Hematopoietic multipotent progenitor cell treated with erythropoietin and hydrocortisone succinate and interleukin-3 and kit ligand, for 6 days (in vitro differentiated cells): ENCODE measurements at regions not wholly inside any gene's neighbourhood (a gene's known extent, or its start where the extent isn't known, plus 50 kb on each side); places are given as distances from the start of the nearest gene placed in this dataset.
A peak's percentile ranks its signal among the peaks of the same experiment; 100 is the strongest.

Experiments used
- DNase-seq: peaks from one replicate; pipeline ENCODE4 v3.0.0-alpha.2; 2015

GRCh38 chr2:41828052-41828643 lies 219.7 kb upstream of the PKDCC start:
- DNase-seq: no peak

GRCh38 chr2:41829052-41829451 lies 218.8 kb upstream of the PKDCC start:
- no peak for DNase-seq

- peak; percentile 9 for DNase-seq
Measured at GRCh38 chr2:41830600-41830999, 217.2 kb upstream of the PKDCC start.

- DNase-seq: no peak
Measured at GRCh38 chr2:41832218-41832617, 215.6 kb upstream of the PKDCC start.

GRCh38 chr2:41835401-41835800 lies 212.4 kb upstream of the PKDCC start:
- DNase-seq: no peak

- peak; percentile 82 for DNase-seq
Measured at GRCh38 chr2:41836948-41837347, 210.9 kb upstream of the PKDCC start.

GRCh38 chr2:41837610-41838009 lies 210.2 kb upstream of the PKDCC start:
- no peak for DNase-seq

- DNase-seq: peak; percentile 95
Measured at GRCh38 chr2:41840702-41841551, 206.9 kb upstream of the PKDCC start.

- no peak for DNase-seq
Measured at GRCh38 chr2:41846962-41847361, 200.9 kb upstream of the PKDCC start.

- no peak for DNase-seq
Measured at GRCh38 chr2:41847744-41848441, 199.9 kb upstream of the PKDCC start.

GRCh38 chr2:41851554-41851953 lies 196.3 kb upstream of the PKDCC start:
- no peak for DNase-seq

GRCh38 chr2:41853427-41854191 lies 194.2 kb upstream of the PKDCC start:
- DNase-seq: peak; percentile 45

- DNase-seq: no peak
Measured at GRCh38 chr2:41854227-41854626, 193.6 kb upstream of the PKDCC start.

GRCh38 chr2:41856946-41857345 lies 190.9 kb upstream of the PKDCC start:
- DNase-seq: no peak

GRCh38 chr2:41859615-41860514 lies 188.0 kb upstream of the PKDCC start:
- no peak for DNase-seq

- no peak for DNase-seq
Measured at GRCh38 chr2:41863062-41863461, 184.8 kb upstream of the PKDCC start.

GRCh38 chr2:41865263-41865662 lies 182.6 kb upstream of the PKDCC start:
- DNase-seq: no peak

- DNase-seq: no peak
Measured at GRCh38 chr2:41867553-41867952, 180.3 kb upstream of the PKDCC start.

GRCh38 chr2:41869542-41870264 lies 178.1 kb upstream of the PKDCC start:
- peak; percentile 73 for DNase-seq

GRCh38 chr2:41870265-41870585 lies 177.6 kb upstream of the PKDCC start:
- no peak for DNase-seq

- no peak for DNase-seq
Measured at GRCh38 chr2:41871080-41871479, 176.7 kb upstream of the PKDCC start.

- DNase-seq: no peak
Measured at GRCh38 chr2:41872646-41873045, 175.2 kb upstream of the PKDCC start.
